ENCODE measurements at regions not wholly inside any gene's neighbourhood (a gene's known extent, or its start where the extent isn't known, plus 50 kb on each side); places are given as distances from the start of the nearest gene placed in this dataset.

DNA sequence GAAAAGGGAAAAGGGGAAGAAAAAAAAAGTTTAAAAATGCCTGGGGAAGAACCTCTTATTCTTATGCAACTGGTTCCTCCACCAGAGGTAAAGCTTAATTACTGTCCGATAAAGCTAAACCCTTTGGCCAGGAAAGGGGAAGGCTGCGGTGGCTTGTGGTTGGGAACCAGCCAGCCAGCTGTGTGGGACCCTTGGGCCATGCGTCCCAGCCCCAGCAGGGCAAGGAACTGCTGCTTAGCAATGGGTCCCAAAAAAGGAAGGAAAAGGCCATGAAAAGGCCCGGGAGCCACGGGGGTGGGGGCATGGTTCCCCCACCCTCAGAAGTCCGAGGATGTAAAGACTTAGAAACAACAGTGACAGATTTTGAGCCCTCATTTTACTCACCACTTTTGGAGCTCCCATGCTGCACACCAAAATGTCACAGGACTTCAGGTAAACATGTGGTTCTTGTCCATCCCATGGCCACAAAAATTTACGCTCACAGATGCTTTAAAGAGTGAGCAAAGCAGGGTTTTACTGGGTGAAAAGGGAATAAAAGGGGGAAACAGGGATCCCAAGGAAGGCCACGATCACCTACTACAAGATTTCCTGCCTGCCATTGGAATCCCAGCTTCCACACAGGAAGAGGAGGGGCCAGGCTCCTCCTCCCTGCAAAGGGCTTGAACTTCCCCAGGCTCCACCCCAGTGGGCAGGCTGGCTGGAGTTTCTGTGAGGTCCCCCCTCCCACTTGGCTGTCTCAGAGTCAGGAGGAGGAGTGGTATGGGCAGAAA lies 1234.7 kb upstream of the GJE1 start:
- TF ChIP-seq, protein P1, sequence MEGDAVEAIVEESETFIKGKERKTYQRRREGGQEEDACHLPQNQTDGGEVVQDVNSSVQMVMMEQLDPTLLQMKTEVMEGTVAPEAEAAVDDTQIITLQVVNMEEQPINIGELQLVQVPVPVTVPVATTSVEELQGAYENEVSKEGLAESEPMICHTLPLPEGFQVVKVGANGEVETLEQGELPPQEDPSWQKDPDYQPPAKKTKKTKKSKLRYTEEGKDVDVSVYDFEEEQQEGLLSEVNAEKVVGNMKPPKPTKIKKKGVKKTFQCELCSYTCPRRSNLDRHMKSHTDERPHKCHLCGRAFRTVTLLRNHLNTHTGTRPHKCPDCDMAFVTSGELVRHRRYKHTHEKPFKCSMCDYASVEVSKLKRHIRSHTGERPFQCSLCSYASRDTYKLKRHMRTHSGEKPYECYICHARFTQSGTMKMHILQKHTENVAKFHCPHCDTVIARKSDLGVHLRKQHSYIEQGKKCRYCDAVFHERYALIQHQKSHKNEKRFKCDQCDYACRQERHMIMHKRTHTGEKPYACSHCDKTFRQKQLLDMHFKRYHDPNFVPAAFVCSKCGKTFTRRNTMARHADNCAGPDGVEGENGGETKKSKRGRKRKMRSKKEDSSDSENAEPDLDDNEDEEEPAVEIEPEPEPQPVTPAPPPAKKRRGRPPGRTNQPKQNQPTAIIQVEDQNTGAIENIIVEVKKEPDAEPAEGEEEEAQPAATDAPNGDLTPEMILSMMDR (conservative IDR thresholded peaks at IDR 0.05) = no peak
- TF ChIP-seq EZH2 (IDR thresholded peaks at IDR 0.05; ENCODE audit: low read depth) = no peak

All from PC-9 (cell line).